ENCODE measurements at regions not wholly inside any gene's neighbourhood (a gene's known extent, or its start where the extent isn't known, plus 50 kb on each side); places are given as distances from the start of the nearest gene placed in this dataset.
A peak's percentile ranks its signal among the peaks of the same experiment; 100 is the strongest.

DNA sequence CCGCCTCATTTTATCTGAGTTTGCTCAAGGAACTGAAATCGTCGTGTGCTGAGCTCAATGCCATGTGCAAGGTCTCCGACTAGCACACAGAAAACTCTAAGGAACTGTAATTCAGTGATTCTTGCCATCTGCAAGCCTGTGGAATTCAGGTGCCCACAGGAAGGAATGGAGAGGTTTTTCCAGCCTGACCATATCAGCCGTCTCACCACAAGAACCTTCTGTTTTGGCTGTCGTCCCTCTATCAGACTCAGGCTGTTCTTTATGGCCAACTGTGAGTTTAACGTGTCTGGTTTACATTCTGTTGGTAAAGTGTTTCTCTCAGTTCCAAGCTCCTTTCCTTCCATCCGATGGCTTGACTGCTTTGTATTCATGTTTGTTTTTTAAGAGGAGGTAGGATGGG, 293.5 kb downstream of the SPRY2 start (continued):
- TF ChIP-seq, protein P1, sequence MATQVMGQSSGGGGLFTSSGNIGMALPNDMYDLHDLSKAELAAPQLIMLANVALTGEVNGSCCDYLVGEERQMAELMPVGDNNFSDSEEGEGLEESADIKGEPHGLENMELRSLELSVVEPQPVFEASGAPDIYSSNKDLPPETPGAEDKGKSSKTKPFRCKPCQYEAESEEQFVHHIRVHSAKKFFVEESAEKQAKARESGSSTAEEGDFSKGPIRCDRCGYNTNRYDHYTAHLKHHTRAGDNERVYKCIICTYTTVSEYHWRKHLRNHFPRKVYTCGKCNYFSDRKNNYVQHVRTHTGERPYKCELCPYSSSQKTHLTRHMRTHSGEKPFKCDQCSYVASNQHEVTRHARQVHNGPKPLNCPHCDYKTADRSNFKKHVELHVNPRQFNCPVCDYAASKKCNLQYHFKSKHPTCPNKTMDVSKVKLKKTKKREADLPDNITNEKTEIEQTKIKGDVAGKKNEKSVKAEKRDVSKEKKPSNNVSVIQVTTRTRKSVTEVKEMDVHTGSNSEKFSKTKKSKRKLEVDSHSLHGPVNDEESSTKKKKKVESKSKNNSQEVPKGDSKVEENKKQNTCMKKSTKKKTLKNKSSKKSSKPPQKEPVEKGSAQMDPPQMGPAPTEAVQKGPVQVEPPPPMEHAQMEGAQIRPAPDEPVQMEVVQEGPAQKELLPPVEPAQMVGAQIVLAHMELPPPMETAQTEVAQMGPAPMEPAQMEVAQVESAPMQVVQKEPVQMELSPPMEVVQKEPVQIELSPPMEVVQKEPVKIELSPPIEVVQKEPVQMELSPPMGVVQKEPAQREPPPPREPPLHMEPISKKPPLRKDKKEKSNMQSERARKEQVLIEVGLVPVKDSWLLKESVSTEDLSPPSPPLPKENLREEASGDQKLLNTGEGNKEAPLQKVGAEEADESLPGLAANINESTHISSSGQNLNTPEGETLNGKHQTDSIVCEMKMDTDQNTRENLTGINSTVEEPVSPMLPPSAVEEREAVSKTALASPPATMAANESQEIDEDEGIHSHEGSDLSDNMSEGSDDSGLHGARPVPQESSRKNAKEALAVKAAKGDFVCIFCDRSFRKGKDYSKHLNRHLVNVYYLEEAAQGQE (IDR thresholded peaks at IDR 0.05; ENCODE audit: low read depth), result no peak
- TF ChIP-seq, protein P2, sequence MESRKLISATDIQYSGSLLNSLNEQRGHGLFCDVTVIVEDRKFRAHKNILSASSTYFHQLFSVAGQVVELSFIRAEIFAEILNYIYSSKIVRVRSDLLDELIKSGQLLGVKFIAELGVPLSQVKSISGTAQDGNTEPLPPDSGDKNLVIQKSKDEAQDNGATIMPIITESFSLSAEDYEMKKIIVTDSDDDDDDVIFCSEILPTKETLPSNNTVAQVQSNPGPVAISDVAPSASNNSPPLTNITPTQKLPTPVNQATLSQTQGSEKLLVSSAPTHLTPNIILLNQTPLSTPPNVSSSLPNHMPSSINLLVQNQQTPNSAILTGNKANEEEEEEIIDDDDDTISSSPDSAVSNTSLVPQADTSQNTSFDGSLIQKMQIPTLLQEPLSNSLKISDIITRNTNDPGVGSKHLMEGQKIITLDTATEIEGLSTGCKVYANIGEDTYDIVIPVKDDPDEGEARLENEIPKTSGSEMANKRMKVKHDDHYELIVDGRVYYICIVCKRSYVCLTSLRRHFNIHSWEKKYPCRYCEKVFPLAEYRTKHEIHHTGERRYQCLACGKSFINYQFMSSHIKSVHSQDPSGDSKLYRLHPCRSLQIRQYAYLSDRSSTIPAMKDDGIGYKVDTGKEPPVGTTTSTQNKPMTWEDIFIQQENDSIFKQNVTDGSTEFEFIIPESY (IDR thresholded peaks at IDR 0.05; ENCODE audit: extremely low read depth, insufficient replicate concordance, low read length), result no peak
- TF ChIP-seq CBX3 (IDR thresholded peaks at IDR 0.05; ENCODE audit: low read depth), result no peak
- TF ChIP-seq CEBPB (IDR thresholded peaks at IDR 0.05; ENCODE audit: low read depth), result no peak
- TF ChIP-seq SRF (IDR thresholded peaks at IDR 0.05; ENCODE audit: low read depth), result no peak
- no peak for TF ChIP-seq FOSL1 (IDR thresholded peaks at IDR 0.05; ENCODE audit: low read depth)
- TF ChIP-seq ZNF274 (IDR thresholded peaks at IDR 0.05; ENCODE audit: low read depth, low read length), result no peak
- no peak for TF ChIP-seq JUND (IDR thresholded peaks at IDR 0.05)
- TF ChIP-seq EZH2 (IDR thresholded peaks at IDR 0.05), result no peak

DNA sequence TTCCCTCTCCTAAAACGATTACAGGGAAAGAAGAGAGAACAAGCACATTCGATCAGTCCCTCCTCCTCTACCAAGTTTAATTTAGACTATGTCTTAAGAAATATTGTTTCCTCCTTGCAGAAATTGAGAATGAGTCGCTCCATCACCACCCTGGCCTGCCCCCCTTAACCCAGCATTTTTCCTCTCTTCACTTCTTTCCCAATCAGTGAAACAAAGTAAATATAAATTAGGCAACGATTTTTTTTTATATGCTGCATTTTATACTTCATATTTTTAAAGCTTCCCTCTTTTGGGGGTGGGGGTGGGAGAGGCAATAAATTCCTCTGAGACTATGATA, 300.0 kb downstream of the SPRY2 start:
- Histone ChIP-seq H3K27me3 (ENCODE audit: insufficient read depth, low read length) (no peaks in the 10 kb centered on the region), H3K4me2 (ENCODE audit: low read length) (peak overlapping the region; percentile 47), H4K20me1 (ENCODE audit: insufficient read depth) (no peaks in the 10 kb centered on the region), H2AFZ (ENCODE audit: low read depth, low read length, poor library complexity, severe bottlenecking) (no peak overlapping the region), H3K4me1 (ENCODE audit: control insufficient read depth in 1 of 2, insufficient read depth in 2 of 2, low read length in 2 of 2) (peaks cover 0 to 17% of the 10 kb centered on the region in 2 experiments; a peak in 3 of 4 replicates), H3K9ac (ENCODE audit: low read length) (no peak overlapping the region), H3K9me2 (ENCODE audit: insufficient read depth) (no peaks in the 10 kb centered on the region), H3K36me3 (ENCODE audit: control insufficient read depth in 1 of 2, insufficient read depth in 2 of 2, low read length in 2 of 2) (no peaks in the 10 kb centered on the region), H3K9me3 (ENCODE audit: control insufficient read depth in 1 of 2, insufficient read depth in 1 of 2, low read depth in 1 of 2, low read length in 2 of 2) (no peaks in the 10 kb centered on the region; a peak in 1 of 4 replicates), H3K27ac (ENCODE audit: low read depth, low read length) (no peak overlapping the region), H3K4me3 (replicated peaks in 1 of 2; ENCODE audit: low read depth in 1 of 2, low read length in 2 of 2) (no peak overlapping the region), H3K79me2 (ENCODE audit: insufficient read depth, low read length) (no peaks in the 10 kb centered on the region)
- no peak for ATAC-seq
- no peak for DNase-seq (ENCODE audit: low read depth, low spot score)
- BruUV-seq (replicated peaks), result no TSS peak
- intact Hi-C loops (cut with micrococcal nuclease), result no loop called here
- ChIA-PET POLR2A (interaction anchor here (0.6 kb wide), 1 partner anchor 81 kb away, joined by 5 read pairs; no protein-coding TSS in a partner anchor), CTCF (no interaction called here), RAD21 (ENCODE audit: low non-redundant PET in 1 of 2, low total read pairs in 2 of 2, uncharacterized antibody in 2 of 2, unreplicated experiment in 2 of 2) (no interaction called here)
- TF ChIP-seq JUND (IDR thresholded peaks at IDR 0.05), result no peak
- peak; percentile 4 for TF ChIP-seq CEBPB (IDR thresholded peaks at IDR 0.05; ENCODE audit: low read depth)
- no peak for TF ChIP-seq SRF (IDR thresholded peaks at IDR 0.05; ENCODE audit: low read depth)
